Mesendoderm (in vitro differentiated cells): ENCODE measurements at regions not wholly inside any gene's neighbourhood (a gene's known extent, or its start where the extent isn't known, plus 50 kb on each side); places are given as distances from the start of the nearest gene placed in this dataset.

Experiments
- DNase-seq: peaks from one replicate; pipeline ENCODE4 v3.0.0; 2013
- H2AK5ac ChIP-seq: 2 replicates; pipeline ENCODE4 v1.6.1; 2013; ENCODE audit warnings: low read length, inconsistent platforms
- H2BK120ac ChIP-seq: 2 replicates; pipeline ENCODE4 v1.6.1; 2013; ENCODE audit warnings: low read depth, mild to moderate bottlenecking, low read length, moderate library complexity, mixed read lengths
- H2BK15ac ChIP-seq: replicated peaks from 2 replicates; pipeline ENCODE4 v1.6.1; 2013; ENCODE audit warnings: low read depth, mild to moderate bottlenecking, moderate library complexity
- H2BK5ac ChIP-seq: 2 replicates; pipeline ENCODE4 v1.6.1; 2013; ENCODE audit warnings: low read length, inconsistent platforms
- H3K18ac ChIP-seq: 2 replicates; pipeline ENCODE4 v1.6.1; 2013; ENCODE audit warnings: mild to moderate bottlenecking, low read length, mixed read lengths
- H3K23ac ChIP-seq: one replicate; pipeline ENCODE4 v1.6.1; 2013; ENCODE audit warnings: low read length
- H3K27ac ChIP-seq: 2 replicates; pipeline ENCODE4 v1.5.1; 2013; ENCODE audit warnings: low read depth, mild to moderate bottlenecking, inconsistent platforms, low read length, moderate library complexity
- H3K27me3 ChIP-seq: 2 replicates; pipeline ENCODE4 v1.6.1; 2013; ENCODE audit warnings: low read length, control low read depth, mild to moderate bottlenecking, inconsistent platforms; ENCODE audit not compliant: insufficient read depth, poor library complexity
- H3K36me3 ChIP-seq: 2 replicates; pipeline ENCODE4 v1.6.1; 2013; ENCODE audit warnings: low read length, inconsistent platforms; ENCODE audit not compliant: control insufficient read depth, insufficient read depth
- H3K4ac ChIP-seq: one replicate; pipeline ENCODE4 v1.6.1; 2013; ENCODE audit warnings: low read depth, mild to moderate bottlenecking, low read length, moderate library complexity
- H3K4me1 ChIP-seq: 2 replicates; pipeline ENCODE4 v1.6.1; 2013; ENCODE audit warnings: low read depth, low read length, inconsistent platforms; ENCODE audit not compliant: control insufficient read depth
- H3K4me2 ChIP-seq: 2 replicates; pipeline ENCODE4 v1.6.1; 2013; ENCODE audit warnings: low read length
- H3K4me3 ChIP-seq: 2 replicates; pipeline ENCODE4 v1.5.1; 2013; ENCODE audit warnings: mild to moderate bottlenecking, low read length
- H3K56ac ChIP-seq: one replicate; pipeline ENCODE4 v1.6.1; 2013; ENCODE audit warnings: low read length
- H3K79me1 ChIP-seq: 2 replicates; pipeline ENCODE4 v1.6.1; 2013; ENCODE audit warnings: low read length, inconsistent platforms
- H3K79me2 ChIP-seq: 2 replicates; pipeline ENCODE4 v1.6.1; 2013; ENCODE audit warnings: mild to moderate bottlenecking, low read length; ENCODE audit not compliant: control insufficient read depth, insufficient read depth
- H3K9ac ChIP-seq: 2 replicates; pipeline ENCODE4 v1.6.1; 2013; ENCODE audit warnings: low read length, inconsistent platforms
- H4K5ac ChIP-seq: one replicate; pipeline ENCODE4 v1.6.1; 2013; ENCODE audit warnings: low read length
- H4K8ac ChIP-seq: one replicate; pipeline ENCODE4 v1.6.1; 2013; ENCODE audit warnings: low read depth, mild to moderate bottlenecking, control low read depth, low read length, moderate library complexity
- WGBS: extraction: QIAGEN DNeasy Blood & Tissue Kit; methylation state at CpG from one replicate; pipeline ENCODE4 v1.1.7; 2013; ENCODE audit warnings: low lambda C conversion rate, missing lambda C conversion rate; ENCODE audit not compliant: insufficient coverage; ENCODE audit errors: extremely low coverage; 5-methylcytosine and 5-hydroxymethylcytosine counted together

GRCh38 chr5:126267438-126267837 lies 155.8 kb upstream of the GRAMD2B start:
- no peak overlapping the region for H3K4ac ChIP-seq
- no peak overlapping the region for H2BK15ac ChIP-seq
- no peaks in the 10 kb centered on the region for H3K27me3 ChIP-seq
- H3K23ac ChIP-seq = no peak overlapping the region
- H3K18ac ChIP-seq = no peak overlapping the region
- no peaks in the 10 kb centered on the region for H3K79me1 ChIP-seq
- WGBS = no CpG with 5 or more reads among the region's 4 CpGs
- H3K79me2 ChIP-seq = no peaks in the 10 kb centered on the region
- H2BK120ac ChIP-seq = no peak overlapping the region
- no peak overlapping the region for H3K9ac ChIP-seq
- H3K4me1 ChIP-seq = no peaks in the 10 kb centered on the region
- no peak for DNase-seq
- no peak overlapping the region for H3K4me3 ChIP-seq
- H2AK5ac ChIP-seq = no peak overlapping the region
- no peak overlapping the region for H3K56ac ChIP-seq
- no peak overlapping the region for H3K27ac ChIP-seq
- no peak overlapping the region for H4K8ac ChIP-seq
- H2BK5ac ChIP-seq = no peak overlapping the region
- no peak overlapping the region for H4K5ac ChIP-seq
- no peak overlapping the region for H3K4me2 ChIP-seq
- H3K36me3 ChIP-seq = no peaks in the 10 kb centered on the region

GRCh38 chr5:126268697-126269315 lies 154.4 kb upstream of the GRAMD2B start:
- Histone ChIP-seq H2BK120ac (no peak overlapping the region), H4K5ac (no peak overlapping the region), H3K79me2 (no peaks in the 10 kb centered on the region), H3K9ac (no peak overlapping the region), H3K79me1 (no peaks in the 10 kb centered on the region), H3K36me3 (no peaks in the 10 kb centered on the region), H4K8ac (no peak overlapping the region), H3K4me1 (no peaks in the 10 kb centered on the region), H3K18ac (no peak overlapping the region), H3K56ac (no peak overlapping the region), H3K4me3 (no peak overlapping the region), H2BK15ac (no peak overlapping the region), H3K27me3 (no peaks in the 10 kb centered on the region), H2AK5ac (no peak overlapping the region), H3K4ac (no peak overlapping the region), H3K4me2 (no peak overlapping the region), H3K23ac (no peak overlapping the region), H3K27ac (no peak overlapping the region), H2BK5ac (no peak overlapping the region)
- no peak for DNase-seq
- no CpG with 5 or more reads among the region's 3 CpGs for WGBS

GRCh38 chr5:126269511-126269910 lies 153.7 kb upstream of the GRAMD2B start:
- Histone ChIP-seq H3K56ac (no peak overlapping the region), H3K79me1 (no peaks in the 10 kb centered on the region), H3K4me1 (no peaks in the 10 kb centered on the region), H3K79me2 (no peaks in the 10 kb centered on the region), H3K27ac (no peak overlapping the region), H3K4me2 (no peak overlapping the region), H2BK120ac (no peak overlapping the region), H3K27me3 (no peaks in the 10 kb centered on the region), H4K5ac (no peak overlapping the region), H3K4ac (no peak overlapping the region), H3K36me3 (no peaks in the 10 kb centered on the region), H3K18ac (no peak overlapping the region), H2AK5ac (no peak overlapping the region), H2BK5ac (no peak overlapping the region), H4K8ac (no peak overlapping the region), H3K4me3 (no peak overlapping the region), H2BK15ac (no peak overlapping the region), H3K23ac (no peak overlapping the region), H3K9ac (no peak overlapping the region)
- DNase-seq = no peak
- whole genome bisulfite sequencing = no CpG with 5 or more reads among the region's 1 CpG

GRCh38 chr5:126271141-126271540 lies 152.1 kb upstream of the GRAMD2B start:
- Histone ChIP-seq H2BK5ac (no peak overlapping the region), H3K23ac (no peak overlapping the region), H3K4ac (no peak overlapping the region), H4K8ac (no peak overlapping the region), H3K27ac (no peak overlapping the region), H3K4me3 (no peak overlapping the region), H3K79me2 (no peaks in the 10 kb centered on the region), H2AK5ac (no peak overlapping the region), H3K56ac (no peak overlapping the region), H2BK120ac (no peak overlapping the region), H3K18ac (no peak overlapping the region), H2BK15ac (no peak overlapping the region), H4K5ac (no peak overlapping the region), H3K4me2 (no peak overlapping the region), H3K4me1 (no peaks in the 10 kb centered on the region), H3K27me3 (no peaks in the 10 kb centered on the region), H3K36me3 (no peaks in the 10 kb centered on the region), H3K9ac (no peak overlapping the region), H3K79me1 (no peaks in the 10 kb centered on the region)
- WGBS = no CpG with 5 or more reads among the region's 3 CpGs
- no peak for DNase-seq

GRCh38 chr5:126274076-126274762 lies 149.0 kb upstream of the GRAMD2B start:
- Histone ChIP-seq H3K4ac (no peak overlapping the region), H3K4me1 (no peaks in the 10 kb centered on the region), H3K4me2 (no peak overlapping the region), H2AK5ac (no peak overlapping the region), H2BK120ac (no peak overlapping the region), H3K4me3 (no peak overlapping the region), H4K8ac (no peak overlapping the region), H3K9ac (no peak overlapping the region), H4K5ac (no peak overlapping the region), H2BK15ac (no peak overlapping the region), H3K27ac (no peak overlapping the region), H3K79me1 (no peaks in the 10 kb centered on the region), H3K23ac (no peak overlapping the region), H3K36me3 (no peaks in the 10 kb centered on the region), H3K79me2 (no peaks in the 10 kb centered on the region), H3K18ac (no peak overlapping the region), H3K56ac (no peak overlapping the region), H3K27me3 (no peaks in the 10 kb centered on the region), H2BK5ac (no peak overlapping the region)
- DNase-seq = no peak
- no CpG with 5 or more reads among the region's 2 CpGs for WGBS

GRCh38 chr5:126274763-126275125 lies 148.5 kb upstream of the GRAMD2B start:
- H3K4me3 ChIP-seq = no peak overlapping the region
- no peaks in the 10 kb centered on the region for H3K79me2 ChIP-seq
- DNase-seq = no peak
- H2BK15ac ChIP-seq = no peak overlapping the region
- H3K79me1 ChIP-seq = no peaks in the 10 kb centered on the region
- H4K5ac ChIP-seq = no peak overlapping the region
- H3K9ac ChIP-seq = no peak overlapping the region
- no peak overlapping the region for H3K4me2 ChIP-seq
- no peak overlapping the region for H3K4ac ChIP-seq
- no peak overlapping the region for H3K23ac ChIP-seq
- no peaks in the 10 kb centered on the region for H3K4me1 ChIP-seq
- WGBS = no CpG with 5 or more reads among the region's 3 CpGs
- H3K56ac ChIP-seq = no peak overlapping the region
- H3K27me3 ChIP-seq = no peaks in the 10 kb centered on the region
- H3K36me3 ChIP-seq = no peaks in the 10 kb centered on the region
- H4K8ac ChIP-seq = no peak overlapping the region
- no peak overlapping the region for H2AK5ac ChIP-seq
- H3K18ac ChIP-seq = no peak overlapping the region
- H2BK120ac ChIP-seq = no peak overlapping the region
- H3K27ac ChIP-seq = no peak overlapping the region
- no peak overlapping the region for H2BK5ac ChIP-seq
